ENCODE measurements at regions not wholly inside any gene's neighbourhood (a gene's known extent, or its start where the extent isn't known, plus 50 kb on each side); places are given as distances from the start of the nearest gene placed in this dataset.
"Not testable (repeated sequence)": the region's sequence is repeated elsewhere in the genome, so short reads cannot be mapped to it uniquely, and the experiment has no call there.

DNA sequence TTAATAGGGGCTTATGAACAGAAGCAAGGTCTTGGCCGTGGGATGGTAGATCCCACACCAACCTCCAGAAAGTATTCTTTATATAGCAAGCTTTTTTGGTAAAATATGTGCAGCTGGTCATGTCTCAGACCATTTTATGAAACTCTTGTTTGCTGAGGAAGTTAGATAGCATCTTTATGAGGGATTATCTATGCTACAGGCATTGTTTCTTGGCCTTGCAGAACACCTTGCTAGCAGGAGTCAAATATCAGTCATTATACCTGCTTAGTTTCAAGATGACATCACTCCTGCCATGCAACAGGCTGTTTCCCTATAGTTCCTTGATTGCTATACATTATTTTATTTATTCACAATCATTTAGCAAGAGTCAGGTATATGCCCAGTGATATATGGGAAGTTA is 84.8 kb upstream of the LRFN5 start:
- Histone ChIP-seq H3K4me3 (ENCODE audit: low read depth, low read length) (no peak overlapping the region), H3K27me3 (ENCODE audit: control insufficient read depth, insufficient read depth, low read length) (no peaks in the 10 kb centered on the region), H3K36me3 (ENCODE audit: control insufficient read depth, insufficient read depth, low read length) (no peaks in the 10 kb centered on the region)
- TF ChIP-seq, protein P1, sequence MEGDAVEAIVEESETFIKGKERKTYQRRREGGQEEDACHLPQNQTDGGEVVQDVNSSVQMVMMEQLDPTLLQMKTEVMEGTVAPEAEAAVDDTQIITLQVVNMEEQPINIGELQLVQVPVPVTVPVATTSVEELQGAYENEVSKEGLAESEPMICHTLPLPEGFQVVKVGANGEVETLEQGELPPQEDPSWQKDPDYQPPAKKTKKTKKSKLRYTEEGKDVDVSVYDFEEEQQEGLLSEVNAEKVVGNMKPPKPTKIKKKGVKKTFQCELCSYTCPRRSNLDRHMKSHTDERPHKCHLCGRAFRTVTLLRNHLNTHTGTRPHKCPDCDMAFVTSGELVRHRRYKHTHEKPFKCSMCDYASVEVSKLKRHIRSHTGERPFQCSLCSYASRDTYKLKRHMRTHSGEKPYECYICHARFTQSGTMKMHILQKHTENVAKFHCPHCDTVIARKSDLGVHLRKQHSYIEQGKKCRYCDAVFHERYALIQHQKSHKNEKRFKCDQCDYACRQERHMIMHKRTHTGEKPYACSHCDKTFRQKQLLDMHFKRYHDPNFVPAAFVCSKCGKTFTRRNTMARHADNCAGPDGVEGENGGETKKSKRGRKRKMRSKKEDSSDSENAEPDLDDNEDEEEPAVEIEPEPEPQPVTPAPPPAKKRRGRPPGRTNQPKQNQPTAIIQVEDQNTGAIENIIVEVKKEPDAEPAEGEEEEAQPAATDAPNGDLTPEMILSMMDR (IDR thresholded peaks at IDR 0.05; ENCODE audit: insufficient read depth, low read length, severe bottlenecking) = no peak
- DNase-seq (ENCODE audit: low read depth) (no peak), FAIRE-seq (no peak)

DNA sequence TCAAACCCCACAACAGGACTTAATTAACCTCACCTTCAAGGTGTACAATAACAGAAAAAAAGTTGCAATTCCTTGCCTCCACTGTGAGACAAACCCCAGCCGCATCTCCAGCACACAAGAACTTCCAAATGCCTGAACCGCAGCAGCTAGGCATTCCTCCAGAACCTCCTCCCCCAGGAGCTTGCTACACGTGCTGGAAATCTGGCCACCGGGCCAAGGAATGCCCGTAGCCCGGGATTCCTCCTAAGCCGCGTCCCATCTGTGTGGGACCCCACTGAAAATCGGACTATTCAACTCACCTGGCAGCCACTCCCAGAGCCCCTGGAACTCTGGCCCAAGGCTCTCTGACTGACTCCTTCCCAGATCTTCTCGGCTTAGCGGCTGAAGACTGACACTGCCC is 88.6 kb upstream of the LRFN5 start:
- FAIRE-seq; H3K27me3 ChIP-seq (ENCODE audit: control insufficient read depth, insufficient read depth, low read length); H3K36me3 ChIP-seq (ENCODE audit: control insufficient read depth, insufficient read depth, low read length); DNase-seq (ENCODE audit: low read depth); H3K4me3 ChIP-seq (ENCODE audit: low read depth, low read length): not testable (repeated sequence)

DNA sequence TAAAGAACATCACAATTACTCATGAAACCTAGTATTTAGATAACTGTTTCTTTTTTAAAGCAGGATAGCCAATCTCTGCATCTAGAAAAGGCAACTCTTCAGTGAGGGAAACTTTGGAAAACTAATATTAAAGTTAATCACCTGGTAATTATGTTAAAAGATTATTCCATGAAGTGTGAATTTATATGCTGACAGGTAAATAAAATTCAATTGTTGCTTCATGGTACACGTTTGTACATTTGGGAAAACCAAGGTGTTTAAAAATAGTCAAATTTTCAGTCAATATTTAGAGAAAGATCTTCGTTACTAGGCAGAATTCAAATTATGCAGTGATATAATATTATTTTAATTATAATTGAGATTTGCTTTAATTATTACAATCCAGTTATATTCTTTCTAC is 100.1 kb upstream of the LRFN5 start:
- no peak for DNase-seq (ENCODE audit: low read depth)
- TF ChIP-seq, protein P1 (IDR thresholded peaks at IDR 0.05; ENCODE audit: insufficient read depth, low read length, severe bottlenecking) = no peak
- Histone ChIP-seq H3K4me3 (ENCODE audit: low read depth, low read length) (no peak overlapping the region), H3K36me3 (ENCODE audit: control insufficient read depth, insufficient read depth, low read length) (no peaks in the 10 kb centered on the region), H3K27me3 (ENCODE audit: control insufficient read depth, insufficient read depth, low read length) (no peaks in the 10 kb centered on the region)
- no peak for FAIRE-seq

DNA sequence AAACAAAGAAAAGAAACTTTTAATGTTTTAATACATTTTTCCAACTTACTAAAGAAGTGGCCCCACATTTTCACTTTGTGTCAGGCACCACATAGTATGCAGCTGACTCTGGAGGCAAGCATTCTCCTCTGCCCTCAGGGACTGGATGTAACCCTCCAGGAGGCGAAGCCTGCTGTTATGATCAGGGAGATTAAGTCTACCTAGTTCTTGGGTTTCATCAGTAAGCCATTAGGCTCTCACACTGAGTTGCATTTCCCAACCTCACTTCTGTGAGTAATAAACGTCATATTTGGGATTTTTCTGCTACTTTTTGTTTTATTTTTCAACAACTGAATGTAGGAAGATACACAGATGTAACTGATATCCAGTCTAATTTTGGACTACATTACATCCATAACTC is 101.2 kb upstream of the LRFN5 start:
- DNase-seq (ENCODE audit: low read depth) = no peak
- TF ChIP-seq, protein P1 (IDR thresholded peaks at IDR 0.05; ENCODE audit: insufficient read depth, low read length, severe bottlenecking) = no peak

DNA sequence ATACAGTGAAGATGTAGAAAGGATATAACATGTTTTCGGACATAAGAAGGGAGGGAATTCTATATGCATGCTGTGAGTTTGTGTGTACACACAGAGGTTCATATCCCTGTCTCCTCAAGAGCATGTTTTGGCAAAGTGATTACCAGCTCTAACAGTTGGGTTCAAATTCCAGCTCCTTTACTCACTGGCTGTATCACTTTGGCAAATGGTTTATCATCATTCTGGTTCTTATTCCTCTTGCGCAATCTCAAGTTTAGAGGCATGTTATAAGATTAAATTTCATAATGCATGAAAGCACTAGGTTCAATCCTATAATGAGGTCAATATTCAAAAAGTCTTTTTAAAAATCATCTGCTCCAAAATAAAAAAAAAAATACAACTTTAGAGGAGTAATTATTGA is 107.7 kb upstream of the LRFN5 start:
- TF ChIP-seq, protein P1 (IDR thresholded peaks at IDR 0.05; ENCODE audit: insufficient read depth, low read length, severe bottlenecking) = no peak
- FAIRE-seq (no peak), DNase-seq (ENCODE audit: low read depth) (peak; percentile 73)
- H3K36me3 ChIP-seq (ENCODE audit: control insufficient read depth, insufficient read depth, low read length) = no peaks in the 10 kb centered on the region
- H3K4me3 ChIP-seq (ENCODE audit: low read depth, low read length) = no peak overlapping the region
- no peaks in the 10 kb centered on the region for H3K27me3 ChIP-seq (ENCODE audit: control insufficient read depth, insufficient read depth, low read length)

More for the DNA sequence above, 101.2 kb upstream of the LRFN5 start:
- Histone ChIP-seq H3K4me3 (ENCODE audit: low read depth, low read length) (no peak overlapping the region), H3K36me3 (ENCODE audit: control insufficient read depth, insufficient read depth, low read length) (no peaks in the 10 kb centered on the region), H3K27me3 (ENCODE audit: control insufficient read depth, insufficient read depth, low read length) (no peaks in the 10 kb centered on the region)
- FAIRE-seq = no peak

DNA sequence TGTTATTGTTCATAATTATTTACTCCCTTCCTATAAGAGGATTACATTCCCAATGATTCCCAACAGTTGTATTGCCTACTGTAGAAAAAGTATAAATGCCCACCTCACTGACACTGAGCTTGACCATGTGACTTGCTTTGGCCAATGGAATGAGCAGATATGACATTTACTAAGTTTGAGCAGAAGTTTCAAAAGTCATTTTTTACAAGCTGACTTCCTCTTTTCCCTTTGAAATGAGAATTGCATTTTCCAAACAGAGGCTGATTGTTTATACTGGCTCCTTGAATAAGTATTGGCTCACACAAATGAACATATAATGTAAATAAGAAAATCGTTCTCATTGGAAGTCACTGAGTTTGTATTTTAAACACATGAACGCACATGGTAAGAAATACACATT is 116.4 kb upstream of the LRFN5 start:
- Histone ChIP-seq H3K4me3 (ENCODE audit: low read depth, low read length) (no peak overlapping the region), H3K27me3 (ENCODE audit: control insufficient read depth, insufficient read depth, low read length) (no peaks in the 10 kb centered on the region), H3K36me3 (ENCODE audit: control insufficient read depth, insufficient read depth, low read length) (no peaks in the 10 kb centered on the region)
- no peak for FAIRE-seq
- TF ChIP-seq, protein P1 (IDR thresholded peaks at IDR 0.05; ENCODE audit: insufficient read depth, low read length, severe bottlenecking) = no peak
- DNase-seq (ENCODE audit: low read depth) = no peak

All from bronchial epithelial cell (primary cell).